Naive thymus-derived CD4-positive, alpha-beta T cell (primary cell): ENCODE measurements at regions not wholly inside any gene's neighbourhood (a gene's known extent, or its start where the extent isn't known, plus 50 kb on each side); places are given as distances from the start of the nearest gene placed in this dataset.

Experiments
- ATAC-seq: fragments of 150-1000 bp; cut with Tn5 transposase; 2 replicates; pipeline ENCODE4 v1.10.0; 2021; ENCODE audit warnings: mild to moderate bottlenecking, moderate library complexity
- CTCF ChIA-PET: fragments of 350-600 bp; sonication (Branson Sonifier 250); formaldehyde crosslinking; loops from one replicate; lab custom pipeline; 2021; ENCODE audit warnings: antibody characterized with exemption; lab: Charles Lee
- POLR2A ChIA-PET: fragments of 350-600 bp; sonication (Branson Sonifier 250); formaldehyde crosslinking; loops from one replicate; lab custom pipeline; 2021; ENCODE audit warnings: antibody characterized with exemption, inconsistent platforms; lab: Charles Lee
- DNase-seq, 9 donors: peaks; one replicate each; pipeline versions ENCODE4 v3.0.0 to v3.0.0-alpha.2; 2020 to 2022; ENCODE audit warnings: mixed read lengths in 1 of 9
- H3K27ac ChIP-seq: one replicate; pipeline ENCODE4 v1.7.0; 2013; ENCODE audit warnings: mild to moderate bottlenecking, low read depth, low read length, moderate library complexity
- H3K27me3 ChIP-seq, 2 donors: one replicate each; pipeline ENCODE4 v1.7.0; 2013; ENCODE audit warnings: low read length in 2 of 2, mild to moderate bottlenecking in 2 of 2, moderate library complexity in 2 of 2; ENCODE audit not compliant: control insufficient read depth in 2 of 2, insufficient read depth in 2 of 2
- H3K36me3 ChIP-seq, 3 experiments: 1 replicate in 2 of 3; 2 replicates in 1 of 3; pipeline ENCODE4 v1.7.0; 2013; ENCODE audit warnings: low read length in 3 of 3, mild to moderate bottlenecking in 3 of 3, moderate library complexity in 1 of 3; ENCODE audit not compliant: insufficient read depth in 3 of 3, control insufficient read depth in 2 of 3
- H3K4me1 ChIP-seq, 2 donors: one replicate each; pipeline ENCODE4 v1.7.0; 2013; ENCODE audit warnings: low read length in 2 of 2, mild to moderate bottlenecking in 2 of 2, moderate library complexity in 1 of 2; ENCODE audit not compliant: control insufficient read depth in 2 of 2, insufficient read depth in 2 of 2
- H3K4me3 ChIP-seq: 2 replicates; pipeline ENCODE4 v1.7.0; 2013; ENCODE audit warnings: mild to moderate bottlenecking, low read length
- H3K9me3 ChIP-seq, 3 experiments: 1 replicate in 2 of 3; 2 replicates in 1 of 3; pipeline ENCODE4 v1.7.0; 2013; ENCODE audit warnings: low read length in 3 of 3; ENCODE audit not compliant: control insufficient read depth in 2 of 3
- H3K27ac Mint-ChIP-seq, 9 donors: one replicate each; pipeline ENCODE4 v1.8.0; 2020 to 2022; ENCODE audit warnings: mixed read lengths in 9 of 9, mild to moderate bottlenecking in 8 of 9, moderate library complexity in 5 of 9, inconsistent platforms in 2 of 9
- H3K27me3 Mint-ChIP-seq, 5 donors: one replicate each; pipeline ENCODE4 v1.8.0; 2021 to 2022; ENCODE audit warnings: mixed read lengths in 5 of 5, mild to moderate bottlenecking in 1 of 5
- H3K36me3 Mint-ChIP-seq, 5 donors: one replicate each; pipeline ENCODE4 v1.8.0; 2020 to 2022; ENCODE audit warnings: mixed read lengths in 5 of 5, mild to moderate bottlenecking in 3 of 5, inconsistent platforms in 1 of 5
- H3K4me1 Mint-ChIP-seq, 7 donors: one replicate each; pipeline ENCODE4 v1.8.0; 2020 to 2022; ENCODE audit warnings: mixed read lengths in 7 of 7, mild to moderate bottlenecking in 3 of 7, inconsistent platforms in 1 of 7
- H3K4me3 Mint-ChIP-seq, 10 donors: one replicate each; pipeline ENCODE4 v1.8.0; 2020 to 2022; ENCODE audit warnings: mild to moderate bottlenecking in 10 of 10, mixed read lengths in 10 of 10, moderate library complexity in 6 of 10, inconsistent platforms in 2 of 10
- H3K9me3 Mint-ChIP-seq, 11 donors: one replicate each; pipeline ENCODE4 v1.8.0; 2020 to 2022; ENCODE audit warnings: mixed read lengths in 11 of 11, mild to moderate bottlenecking in 4 of 11, inconsistent platforms in 1 of 11, moderate library complexity in 1 of 11
- intact Hi-C, 2 donors: fragments of 100-400 bp; cut with micrococcal nuclease; formaldehyde crosslinking; loops; one replicate each; pipeline ENCODE4 v1.15.1; 2023

GRCh38 chr11:81986556-81987161 is 747.0 kb downstream of the FAM181B start:
- intact Hi-C loops, result no loop called here
- H3K4me3 Mint-ChIP-seq, result no peak overlapping the region
- Histone ChIP-seq H3K27ac (no peak overlapping the region), H3K4me3 (no peak overlapping the region), H3K4me1 (no peaks in the 10 kb centered on the region), H3K27me3 (no peaks in the 10 kb centered on the region), H3K9me3 (no peaks in the 10 kb centered on the region), H3K36me3 (no peaks in the 10 kb centered on the region)
- POLR2A ChIA-PET, result no interaction called here
- peaks cover 0 to 21% (median 11%) of the 10 kb centered on the region in 11 donors for H3K9me3 Mint-ChIP-seq
- H3K27ac Mint-ChIP-seq, result no peak overlapping the region
- H3K4me1 Mint-ChIP-seq, result no peaks in the 10 kb centered on the region
- no peak for ATAC-seq
- peaks cover 0 to 8% (median 5%) of the 10 kb centered on the region in 5 donors for H3K36me3 Mint-ChIP-seq
- peaks cover 0 to 4% (median 0%) of the 10 kb centered on the region in 5 donors for H3K27me3 Mint-ChIP-seq
- DNase-seq, result no peak
- CTCF ChIA-PET, result interaction anchor here (0.6 to 0.7 kb wide), 2 partner anchors 7 to 64 kb away, joined by 3 to 4 read pairs; no protein-coding TSS in a partner anchor

- Mint-ChIP-seq H3K4me1 (no peaks in the 10 kb centered on the region), H3K27me3 (peaks cover 0 to 3% (median 0%) of the 10 kb centered on the region in 5 donors), H3K4me3 (no peak overlapping the region), H3K27ac (no peak overlapping the region), H3K36me3 (peaks cover 0 to 7% (median under 1%) of the 10 kb centered on the region in 5 donors), H3K9me3 (peaks cover 2 to 27% (median 8%) of the 10 kb centered on the region in 11 donors)
- Histone ChIP-seq H3K4me3 (no peak overlapping the region), H3K27ac (no peak overlapping the region), H3K4me1 (no peaks in the 10 kb centered on the region), H3K9me3 (no peaks in the 10 kb centered on the region), H3K36me3 (no peaks in the 10 kb centered on the region), H3K27me3 (no peaks in the 10 kb centered on the region)
- ChIA-PET CTCF (no interaction called here), POLR2A (no interaction called here)
- intact Hi-C loops, result no loop called here
- ATAC-seq, result no peak
- DNase-seq, result no peak
Observed at GRCh38 chr11:81979448-81979847, 754.2 kb downstream of the FAM181B start.

- H3K4me1 Mint-ChIP-seq, result no peaks in the 10 kb centered on the region
- no peaks in the 10 kb centered on the region for H3K9me3 ChIP-seq
- no peaks in the 10 kb centered on the region for H3K27me3 ChIP-seq
- no peak overlapping the region for H3K27ac ChIP-seq
- no peak for DNase-seq
- peaks cover 2 to 15% (median 7%) of the 10 kb centered on the region in 11 donors for H3K9me3 Mint-ChIP-seq
- ChIA-PET CTCF (no interaction called here), POLR2A (no interaction called here)
- intact Hi-C loops, result no loop called here
- H3K36me3 ChIP-seq, result no peaks in the 10 kb centered on the region
- H3K4me3 ChIP-seq, result no peak overlapping the region
- ATAC-seq, result no peak
- H3K27me3 Mint-ChIP-seq, result peaks cover 0 to 3% (median 0%) of the 10 kb centered on the region in 5 donors
- no peaks in the 10 kb centered on the region for H3K4me1 ChIP-seq
- peaks cover 0 to 6% (median 0%) of the 10 kb centered on the region in 5 donors for H3K36me3 Mint-ChIP-seq
- H3K4me3 Mint-ChIP-seq, result no peak overlapping the region
- H3K27ac Mint-ChIP-seq, result no peak overlapping the region
Observed at GRCh38 chr11:81975261-81975900, 758.3 kb downstream of the FAM181B start.

GRCh38 chr11:81970886-81971285 is 762.8 kb downstream of the FAM181B start:
- intact Hi-C loops, result no loop called here
- DNase-seq (no peak), ATAC-seq (no peak)
- Histone ChIP-seq H3K4me3 (no peak overlapping the region), H3K27me3 (no peaks in the 10 kb centered on the region), H3K9me3 (no peaks in the 10 kb centered on the region), H3K36me3 (no peaks in the 10 kb centered on the region), H3K4me1 (no peaks in the 10 kb centered on the region), H3K27ac (no peak overlapping the region)
- Mint-ChIP-seq H3K9me3 (no peaks in the 10 kb centered on the region), H3K4me1 (no peaks in the 10 kb centered on the region), H3K4me3 (no peak overlapping the region), H3K27ac (no peak overlapping the region), H3K27me3 (peaks cover 0 to 3% (median 0%) of the 10 kb centered on the region in 5 donors), H3K36me3 (no peaks in the 10 kb centered on the region)
- POLR2A ChIA-PET, result no interaction called here
- CTCF ChIA-PET, result interaction anchor here (1.4 kb wide), 1 partner anchor 22 kb away, joined by 3 read pairs; no protein-coding TSS in a partner anchor

- CTCF ChIA-PET, result no interaction called here
- intact Hi-C loops, result no loop called here
- Histone ChIP-seq H3K36me3 (no peaks in the 10 kb centered on the region), H3K27ac (no peak overlapping the region), H3K4me1 (peaks cover 0 to 8% of the 10 kb centered on the region in 2 donors), H3K4me3 (no peak overlapping the region), H3K9me3 (no peaks in the 10 kb centered on the region), H3K27me3 (no peaks in the 10 kb centered on the region)
- Mint-ChIP-seq H3K4me3 (no peak overlapping the region), H3K27me3 (no peaks in the 10 kb centered on the region), H3K36me3 (no peaks in the 10 kb centered on the region), H3K27ac (no peak overlapping the region), H3K9me3 (no peaks in the 10 kb centered on the region), H3K4me1 (peaks cover 0 to 16% (median 14%) of the 10 kb centered on the region in 7 donors)
- ATAC-seq (no peak), DNase-seq (no peak)
- POLR2A ChIA-PET, result no interaction called here
Observed at GRCh38 chr11:81967242-81967641, 766.4 kb downstream of the FAM181B start.

GRCh38 chr11:81966340-81966739 is 767.3 kb downstream of the FAM181B start:
- Mint-ChIP-seq H3K27ac (no peak overlapping the region), H3K9me3 (no peaks in the 10 kb centered on the region), H3K36me3 (no peaks in the 10 kb centered on the region), H3K4me1 (peaks cover 0 to 18% (median 16%) of the 10 kb centered on the region in 7 donors), H3K27me3 (no peaks in the 10 kb centered on the region), H3K4me3 (no peak overlapping the region)
- POLR2A ChIA-PET, result no interaction called here
- Histone ChIP-seq H3K4me3 (no peak overlapping the region), H3K9me3 (no peaks in the 10 kb centered on the region), H3K27me3 (no peaks in the 10 kb centered on the region), H3K4me1 (peaks cover 0 to 8% of the 10 kb centered on the region in 2 donors), H3K27ac (no peak overlapping the region), H3K36me3 (no peaks in the 10 kb centered on the region)
- ATAC-seq (no peak), DNase-seq (no peak)
- intact Hi-C loops, result no loop called here
- CTCF ChIA-PET, result no interaction called here
